Endothelial cell of hepatic sinusoid (primary cell): ENCODE measurements at regions not wholly inside any gene's neighbourhood (a gene's known extent, or its start where the extent isn't known, plus 50 kb on each side); places are given as distances from the start of the nearest gene placed in this dataset.

Experiments
- in situ Hi-C: cut with HindIII; loops from 2 replicates; pipeline ENCODE4 v1.10.0; 2017; ENCODE audit warnings: low sequenced_read_pairs

DNA sequence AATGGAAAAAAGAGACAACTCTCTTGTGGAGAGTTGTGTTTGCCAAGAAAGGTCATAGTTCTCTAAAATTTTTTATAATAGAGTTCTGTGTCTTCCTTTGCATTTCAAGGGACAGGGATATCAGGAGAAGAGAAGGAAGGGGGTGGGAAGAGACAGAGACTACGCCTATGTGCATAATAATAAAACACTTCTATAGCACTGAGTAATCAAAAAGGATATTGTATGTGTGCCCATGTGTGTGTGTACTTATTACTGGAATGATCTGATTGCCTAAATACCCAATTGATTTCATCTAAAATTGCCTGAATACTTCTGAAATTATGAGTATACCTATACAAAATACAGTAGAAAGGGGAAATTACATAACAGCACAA lies 803.7 kb upstream of the ACVR2A start:
- in situ Hi-C loops = no loop called here

DNA sequence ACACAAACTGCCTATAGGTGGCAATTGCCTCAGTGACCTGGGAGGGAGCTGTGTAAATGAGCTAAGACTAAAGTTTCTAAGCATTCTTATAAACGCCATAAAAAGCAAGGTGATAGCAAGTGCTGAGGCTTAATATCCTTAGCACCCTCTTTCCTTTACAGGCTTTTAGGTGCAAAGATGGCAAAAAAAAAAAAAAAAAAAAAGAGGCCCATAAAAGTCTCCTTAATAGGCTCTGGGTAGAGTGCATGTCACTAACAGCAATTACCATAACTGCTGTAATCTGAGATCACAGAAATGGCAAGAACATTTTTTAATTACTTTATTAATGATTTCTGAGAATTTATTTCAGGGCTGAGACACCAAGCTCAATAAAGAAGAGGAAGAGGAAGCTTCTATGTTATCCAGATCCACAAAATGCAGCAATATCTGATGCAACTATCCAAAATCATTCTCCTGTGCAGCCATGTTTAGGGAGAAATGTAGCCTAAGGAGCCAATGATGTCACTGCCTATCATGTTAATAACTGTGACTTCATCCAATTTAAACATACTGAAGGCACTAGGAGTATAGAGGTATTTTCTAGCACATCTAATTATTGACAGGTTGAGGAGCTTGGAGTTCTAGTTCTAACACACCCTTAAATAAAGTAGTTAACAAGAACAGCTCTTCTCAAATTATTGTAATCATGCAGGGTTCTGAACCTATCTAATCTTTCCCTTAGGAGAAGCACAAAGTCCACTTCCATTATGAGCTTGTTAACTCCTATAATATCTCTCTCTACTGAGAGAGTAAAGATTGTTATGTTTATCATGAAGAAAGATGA lies 804.3 kb upstream of the ACVR2A start:
- in situ Hi-C loops = no loop called here

DNA sequence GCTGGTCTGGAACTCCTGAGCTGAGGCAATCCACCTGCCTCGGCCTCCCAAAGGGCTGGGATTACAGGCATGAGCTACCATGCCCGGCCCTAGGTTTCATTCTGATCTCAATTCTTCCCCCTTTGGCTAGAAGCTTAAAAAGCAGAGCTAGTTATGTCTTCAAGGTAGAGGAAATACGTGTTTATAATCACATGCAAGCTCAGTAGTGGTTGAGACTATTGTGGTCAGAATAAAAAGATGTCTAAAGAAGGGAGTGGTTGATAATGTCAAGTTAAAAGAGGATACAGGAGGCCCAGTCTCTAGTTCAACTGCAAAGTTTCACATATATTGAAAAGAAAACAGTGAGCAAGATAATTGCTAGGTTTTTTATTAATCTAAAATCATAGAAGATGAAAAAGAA lies 807.8 kb upstream of the ACVR2A start:
- in situ Hi-C loops = no loop called here

DNA sequence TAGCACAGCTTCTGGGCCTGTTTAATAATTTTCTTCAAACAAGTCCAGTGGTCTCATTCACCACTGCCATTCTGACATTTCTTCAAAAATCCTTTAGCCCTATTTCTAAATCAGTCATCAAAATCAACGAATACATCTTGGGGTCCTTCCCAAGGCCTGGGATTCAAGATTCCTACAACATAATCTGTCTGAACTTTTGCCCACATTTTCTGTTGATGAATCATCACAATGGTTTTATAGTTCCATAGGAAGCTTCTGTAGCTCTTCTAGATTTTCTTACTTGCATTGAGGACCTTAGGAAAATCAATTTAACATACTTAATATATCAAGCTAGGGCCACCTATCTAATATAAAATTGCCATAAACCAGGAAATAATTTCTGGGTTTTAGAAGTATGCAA lies 811.8 kb upstream of the ACVR2A start:
- in situ Hi-C loops = loop anchor here (5.0 kb wide), 1 partner anchor 46 kb away; no protein-coding TSS in a partner anchor

DNA sequence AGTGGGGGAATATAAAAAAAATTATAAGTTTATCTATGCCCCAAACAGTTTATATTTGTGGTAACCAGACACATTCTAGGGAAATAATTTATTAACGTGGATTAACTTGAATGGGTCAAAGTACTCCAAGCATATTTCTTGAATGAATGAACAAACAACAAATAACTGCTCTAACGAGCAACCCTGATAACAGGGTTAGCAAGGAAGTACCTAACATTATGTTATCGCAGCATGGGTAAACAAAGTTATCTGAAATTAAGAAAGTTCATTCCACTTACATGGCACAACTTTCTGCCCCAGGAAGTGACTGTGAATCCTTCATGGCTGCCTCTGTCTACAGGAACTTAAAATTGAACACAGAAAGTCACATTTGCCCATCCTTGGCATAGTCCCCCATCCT lies 812.9 kb upstream of the ACVR2A start:
- in situ Hi-C loops = loop anchor here (5.0 kb wide), 1 partner anchor 45 kb away; no protein-coding TSS in a partner anchor

DNA sequence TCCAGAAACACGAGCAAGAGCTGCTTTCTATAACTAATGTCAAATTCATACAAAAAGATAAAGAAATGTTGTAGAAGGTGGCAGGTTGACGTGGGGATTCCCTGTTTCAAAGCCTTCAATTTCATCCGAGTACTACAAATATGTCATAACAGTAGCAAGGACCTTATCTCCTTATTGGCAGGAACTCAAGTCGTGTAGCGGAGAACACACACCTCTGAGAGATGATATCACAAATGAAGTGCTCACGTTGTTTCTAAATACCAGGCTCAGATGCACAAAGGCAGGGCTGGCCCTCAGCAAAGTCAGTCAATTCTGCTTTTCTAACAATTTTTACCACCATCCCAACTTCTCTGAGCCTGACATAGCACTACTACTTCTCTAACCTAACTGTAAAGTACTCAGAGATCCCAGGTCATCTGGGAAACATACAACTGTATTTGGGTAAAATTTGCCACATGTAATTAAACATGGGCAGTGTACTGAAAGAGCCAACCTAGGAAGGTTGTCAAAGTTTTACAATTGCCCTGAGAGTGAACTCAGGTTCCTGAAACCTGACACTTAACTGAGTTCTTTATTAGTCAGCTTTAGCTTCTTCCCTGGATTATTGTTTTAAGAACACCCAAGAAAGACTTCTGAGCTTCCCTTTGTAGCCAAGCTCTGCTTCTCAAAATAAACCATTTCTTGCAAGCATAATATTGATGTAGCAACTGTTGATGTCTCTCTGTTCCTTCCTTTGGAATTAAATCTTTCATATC lies 813.7 kb upstream of the ACVR2A start:
- in situ Hi-C loops = loop anchor here (5.0 kb wide), 1 partner anchor 44 kb away; no protein-coding TSS in a partner anchor

DNA sequence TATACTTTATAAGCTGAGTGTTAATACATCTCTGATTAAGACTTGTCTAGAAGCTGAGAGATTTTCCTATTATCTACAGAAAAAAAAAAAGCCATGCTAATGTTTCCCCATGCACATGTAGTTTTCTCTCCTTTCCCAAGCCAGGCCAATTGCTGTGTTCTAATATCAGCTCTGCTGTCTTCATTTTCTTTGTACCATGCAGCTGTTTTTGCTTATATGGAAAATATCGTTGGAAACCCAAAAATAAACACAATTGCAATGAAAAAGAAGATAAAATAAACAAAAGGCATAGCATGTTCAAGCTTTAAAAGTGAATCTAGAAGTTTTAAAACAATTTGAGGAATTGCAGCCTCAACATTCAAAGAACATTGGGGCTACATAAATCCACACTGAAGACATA lies 817.4 kb upstream of the ACVR2A start:
- in situ Hi-C loops = loop anchor here (5.0 kb wide), 1 partner anchor 95 kb away; no protein-coding TSS in a partner anchor

DNA sequence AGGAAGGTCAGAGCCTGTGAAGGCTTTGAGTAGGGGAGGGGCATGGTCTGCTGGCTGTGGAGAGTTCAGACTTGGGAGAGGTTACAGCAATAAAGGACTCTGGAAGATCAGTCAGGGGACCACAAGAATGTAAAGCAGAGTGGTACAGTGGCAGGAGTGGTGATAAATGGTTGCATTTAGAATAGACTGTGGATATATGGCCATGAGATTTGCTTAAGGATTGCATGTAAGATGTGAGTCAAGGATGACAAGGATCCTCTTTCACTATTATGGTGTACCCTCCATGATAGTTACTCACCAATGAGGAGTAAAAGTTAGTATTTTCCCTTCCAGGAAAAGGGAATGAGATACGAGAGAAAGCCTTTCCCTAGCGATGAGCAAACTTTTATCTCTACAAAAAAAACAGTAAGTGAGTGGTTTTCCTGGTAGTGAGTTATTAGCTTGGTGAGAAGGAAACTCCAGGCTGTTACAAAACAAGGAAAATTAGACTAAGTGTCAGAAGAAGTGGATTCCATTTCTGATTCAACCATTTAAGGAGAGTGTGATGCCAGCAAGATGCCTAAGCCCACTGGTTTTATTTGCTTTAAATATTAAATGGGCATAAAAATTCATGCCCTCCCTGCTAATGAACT lies 818.0 kb upstream of the ACVR2A start:
- in situ Hi-C loops = loop anchor here (5.0 kb wide), 1 partner anchor 94 kb away; no protein-coding TSS in a partner anchor

DNA sequence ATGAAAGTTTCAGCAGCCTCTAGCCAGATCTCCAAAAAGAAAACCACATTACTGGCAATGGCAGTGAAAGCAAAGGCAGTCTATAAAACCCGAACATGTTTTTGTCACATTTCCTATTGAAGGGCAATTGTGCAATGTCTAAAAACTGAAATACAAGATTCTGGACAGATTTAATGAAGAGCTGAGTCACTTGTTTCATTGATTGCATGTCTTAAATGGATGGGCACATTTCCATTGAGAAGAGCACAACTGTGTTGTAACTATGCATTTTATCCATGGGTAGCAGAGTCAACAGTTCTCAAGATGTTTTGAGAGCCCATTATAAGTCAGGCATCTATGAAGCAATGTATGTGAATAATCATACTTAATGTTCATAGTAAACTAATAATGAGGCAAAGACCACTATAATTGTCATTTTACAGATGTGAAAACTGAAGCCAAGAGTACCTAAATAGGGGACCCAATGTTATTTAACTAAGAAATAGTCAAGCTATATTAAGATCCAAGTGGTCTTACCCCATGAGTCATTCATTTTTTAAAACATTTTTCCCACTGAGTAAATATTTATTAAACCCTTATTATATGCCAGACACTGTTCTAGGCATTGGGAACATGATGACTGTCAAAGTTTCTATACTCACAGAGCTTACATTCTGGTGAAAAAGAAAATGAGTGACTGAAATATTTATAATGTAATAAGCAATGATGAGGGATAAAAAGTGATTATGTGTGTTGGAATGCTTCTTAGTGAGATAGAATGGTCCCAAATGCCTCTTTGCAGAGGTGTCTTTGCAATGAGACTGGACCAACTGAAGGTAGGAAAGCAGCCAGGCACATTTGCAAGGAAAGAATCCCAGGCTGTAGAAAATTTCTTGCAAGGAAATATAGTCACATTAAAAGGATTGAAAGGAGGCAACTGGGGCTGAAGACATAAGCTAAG lies 818.9 kb upstream of the ACVR2A start:
- in situ Hi-C loops = loop anchor here (5.0 kb wide), 1 partner anchor 94 kb away; no protein-coding TSS in a partner anchor

DNA sequence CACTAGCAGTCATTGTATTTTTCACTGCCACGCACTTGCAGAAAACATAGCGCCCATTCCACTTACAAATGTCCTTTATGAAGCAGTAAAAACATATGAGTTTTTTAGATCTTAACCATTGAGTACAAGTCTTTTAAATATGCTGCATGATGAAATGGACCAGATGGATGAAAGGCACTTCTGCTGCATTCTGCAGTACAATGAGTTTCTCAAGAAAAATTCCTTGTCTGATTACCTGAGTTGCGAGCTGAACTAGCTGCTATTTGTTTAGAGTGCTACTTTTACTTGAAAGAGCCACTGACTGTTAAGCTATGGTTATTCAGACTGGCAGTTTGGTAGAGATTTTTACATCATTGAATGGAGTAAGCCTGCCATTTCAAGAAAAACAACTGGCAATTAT lies 825.5 kb upstream of the ACVR2A start:
- in situ Hi-C loops = no loop called here

DNA sequence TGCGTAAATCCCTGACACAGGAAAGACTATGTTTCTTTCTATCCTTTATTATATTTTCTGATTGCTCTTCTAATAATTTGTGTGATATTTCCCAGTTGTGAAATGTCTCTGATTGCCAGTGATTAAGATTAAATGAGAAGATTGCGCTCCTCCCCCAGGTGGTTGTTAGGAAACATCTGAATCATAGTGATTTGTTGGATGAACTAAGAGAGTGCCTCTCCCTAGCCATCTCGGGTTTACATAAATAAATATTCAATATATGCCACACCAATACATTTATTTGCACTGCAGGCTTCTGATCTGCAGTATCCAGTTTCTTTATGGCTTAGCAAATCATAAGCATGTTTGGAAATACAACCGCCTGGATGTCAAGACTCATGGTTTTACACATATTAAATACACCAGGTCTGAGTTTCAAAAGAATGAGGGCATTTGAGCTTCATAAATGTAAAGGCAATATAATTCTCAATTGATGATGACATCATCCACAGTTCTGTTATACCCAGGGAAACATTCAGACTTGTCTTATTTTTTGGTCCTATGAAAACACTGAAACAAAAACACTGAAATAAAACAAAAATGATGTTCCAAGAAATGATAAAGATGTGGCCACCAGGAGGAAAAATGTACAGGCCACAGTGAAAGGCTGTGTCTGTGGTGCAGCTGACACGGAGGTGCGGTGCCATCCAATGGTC lies 826.7 kb upstream of the ACVR2A start:
- in situ Hi-C loops = no loop called here

DNA sequence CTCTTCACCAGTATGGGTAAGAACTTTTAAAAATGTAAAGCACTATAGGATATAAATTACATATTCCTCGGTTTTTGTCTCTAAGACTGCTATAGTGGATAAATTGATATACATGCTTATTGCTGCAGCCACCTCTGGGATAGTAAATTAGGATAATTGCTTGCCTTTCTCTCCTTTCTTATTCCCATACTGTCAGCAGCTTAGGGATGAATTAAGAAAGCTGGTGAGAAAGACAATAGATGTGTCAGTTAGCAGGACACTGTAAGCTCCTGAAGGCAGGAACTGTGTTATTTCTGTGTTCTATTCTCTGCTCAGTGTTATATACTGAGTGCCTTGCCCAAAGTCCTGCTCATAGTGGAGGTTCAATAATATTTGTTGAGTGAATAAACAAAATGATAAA lies 828.6 kb upstream of the ACVR2A start:
- in situ Hi-C loops = no loop called here

DNA sequence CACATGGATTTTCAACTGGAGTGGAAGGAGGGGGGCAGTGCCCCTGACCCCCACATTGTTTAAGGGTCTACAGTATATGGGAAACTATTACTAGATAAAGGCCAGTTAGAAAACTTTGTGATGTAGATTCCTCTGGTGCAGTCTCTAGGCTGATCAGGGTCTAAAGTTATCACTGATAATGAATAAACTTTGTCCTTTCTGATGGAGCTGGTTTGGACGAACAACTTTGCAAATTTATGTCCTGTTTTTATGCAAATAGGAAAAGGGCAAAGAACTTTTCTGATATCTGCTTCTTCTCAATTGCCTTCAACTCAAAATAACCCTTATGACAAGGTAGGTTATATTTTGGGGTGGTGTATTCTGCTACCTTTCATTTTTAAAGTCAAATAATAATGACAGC lies 829.2 kb upstream of the ACVR2A start:
- in situ Hi-C loops = no loop called here

DNA sequence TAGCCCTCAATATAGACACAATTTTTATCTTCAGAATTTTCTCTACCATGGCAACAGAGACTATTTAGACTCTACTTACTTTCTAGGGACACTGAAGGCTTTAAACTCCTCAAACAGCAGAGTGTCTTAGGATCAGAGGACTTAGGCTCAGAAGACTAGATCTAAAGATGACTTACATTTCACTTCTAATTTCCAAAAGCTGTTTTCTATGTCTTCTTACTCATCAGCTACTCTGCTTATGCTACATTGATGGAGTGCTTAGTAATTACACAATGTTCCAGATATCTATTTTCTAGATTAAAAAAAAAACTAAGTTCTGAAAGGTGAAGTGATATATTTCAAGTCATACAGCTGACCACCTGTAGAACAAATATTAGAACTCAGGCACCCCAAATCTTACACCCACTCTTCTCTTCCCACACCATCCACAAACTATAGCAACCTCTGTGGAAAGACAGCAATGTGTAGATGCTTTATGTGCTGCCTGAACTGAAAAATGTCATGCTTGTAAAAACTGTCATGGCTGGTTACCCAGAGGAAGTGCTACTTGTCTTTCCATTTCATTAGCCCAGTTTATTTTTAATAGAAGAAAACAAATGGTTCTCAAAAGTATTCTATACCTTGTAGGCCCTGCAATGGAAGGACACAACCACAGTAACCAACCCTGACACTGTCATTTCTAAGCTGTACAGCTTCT lies 831.0 kb upstream of the ACVR2A start:
- in situ Hi-C loops = no loop called here

DNA sequence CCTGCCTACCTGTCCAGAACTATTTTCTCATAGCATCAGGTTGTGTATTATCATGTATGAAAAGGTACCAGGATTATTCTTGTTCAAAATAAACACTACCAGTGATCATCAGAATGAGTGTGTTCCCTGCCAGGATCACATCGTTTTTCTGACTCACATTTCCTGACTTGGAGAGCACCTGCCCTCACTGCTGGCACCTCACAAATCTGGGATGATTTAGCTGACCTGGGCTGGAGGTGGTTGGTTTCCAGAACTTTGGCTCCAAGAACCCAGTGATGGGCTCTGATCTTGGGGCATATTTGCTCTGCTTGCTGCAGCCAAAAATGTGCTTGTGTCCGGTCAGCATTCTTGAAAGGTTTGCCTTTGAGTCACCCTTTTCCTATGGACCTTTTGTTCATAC lies 836.3 kb upstream of the ACVR2A start:
- in situ Hi-C loops = no loop called here

DNA sequence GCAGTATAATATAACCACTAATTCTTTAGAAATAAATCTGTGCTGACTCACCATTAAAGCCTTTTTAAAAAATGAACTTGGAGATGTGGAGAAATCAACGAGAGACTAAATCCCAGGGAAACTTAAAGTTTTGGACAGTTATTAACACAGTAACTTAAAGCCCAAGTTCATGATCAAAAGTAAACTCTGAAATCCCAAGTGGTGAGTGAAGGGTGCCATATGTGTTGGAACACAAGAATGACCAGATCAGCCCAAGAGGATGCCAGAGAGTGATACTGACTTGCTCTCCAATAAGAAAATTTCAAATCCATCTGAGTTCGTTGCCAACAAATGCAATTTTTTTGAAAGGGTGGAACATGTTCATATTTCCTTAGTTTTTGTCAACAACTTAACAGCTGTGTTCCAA lies 838.1 kb upstream of the ACVR2A start:
- in situ Hi-C loops = no loop called here

DNA sequence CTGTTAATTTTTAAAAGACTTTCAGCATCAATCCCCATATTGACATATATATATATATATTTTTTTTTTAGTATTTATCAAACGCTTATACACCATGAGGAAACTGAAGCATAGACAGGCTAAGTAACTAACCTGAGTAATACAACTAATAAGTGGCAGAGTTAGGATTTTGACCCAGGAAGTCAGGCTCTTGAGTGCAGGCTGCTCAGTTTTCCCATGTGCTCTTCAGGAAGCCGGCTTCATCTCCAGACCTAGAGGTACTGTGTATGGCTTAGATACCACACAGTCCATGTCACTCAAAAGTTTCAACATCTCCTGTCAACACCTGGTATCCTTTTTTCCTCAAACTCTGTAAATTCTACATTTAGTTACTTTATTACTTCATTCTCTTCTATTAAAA lies 841.7 kb upstream of the ACVR2A start:
- in situ Hi-C loops = no loop called here

DNA sequence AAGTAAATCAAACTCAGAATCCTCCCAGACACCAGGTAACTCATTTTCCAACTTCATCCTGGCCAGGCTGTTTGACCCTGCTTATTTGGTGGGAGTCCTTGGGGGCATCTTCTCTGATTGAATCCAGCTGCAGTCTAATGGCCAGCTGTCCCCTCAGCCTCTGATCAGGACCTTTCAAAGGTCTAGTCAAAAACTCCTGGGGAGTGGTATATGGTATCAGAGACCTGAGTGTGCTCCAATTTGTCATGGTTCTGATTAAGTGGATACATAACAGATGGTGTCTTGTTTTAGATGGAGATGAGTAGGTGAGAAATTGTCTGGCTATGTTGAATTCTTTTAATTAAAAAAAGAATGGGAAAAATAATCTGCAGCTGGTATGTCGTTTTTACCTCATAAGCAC lies 842.6 kb upstream of the ACVR2A start:
- in situ Hi-C loops = no loop called here

DNA sequence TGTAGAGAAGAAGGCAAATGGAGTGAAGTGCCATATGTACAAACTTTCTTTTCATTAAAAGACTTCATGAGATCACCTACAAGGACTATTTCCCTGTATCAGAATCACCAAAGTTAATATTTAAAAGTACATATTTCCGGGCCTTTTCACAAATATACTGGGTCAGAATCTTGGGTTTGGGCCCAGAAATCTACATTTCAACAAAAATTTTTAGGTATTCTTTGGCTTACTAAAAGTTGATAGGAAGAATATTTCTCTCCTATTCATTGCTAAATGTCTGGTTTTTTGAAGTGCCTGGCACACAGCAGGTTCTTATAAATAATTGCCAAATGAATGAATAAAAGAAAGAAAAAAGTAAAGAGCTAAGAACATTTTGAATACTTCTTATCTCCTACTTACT lies 843.8 kb upstream of the ACVR2A start:
- in situ Hi-C loops = no loop called here
